HepG2 (cell line): ENCODE measurements at regions not wholly inside any gene's neighbourhood (a gene's known extent, or its start where the extent isn't known, plus 50 kb on each side); places are given as distances from the start of the nearest gene placed in this dataset.

Source experiments
- CBX5 ChIP-seq: sonication (generic); formaldehyde crosslinking; IDR thresholded peaks from 2 replicates; pipeline ENCODE4 v1.4.0; 2020; ENCODE audit warnings: missing genetic modification reagents, borderline replicate concordance
- CREB1 ChIP-seq, 2 experiments: fragments of 450-650 bp in 1 of 2; IDR thresholded peaks; 2 replicates each; pipeline ENCODE4 v1.6.1; 2016 to 2017; ENCODE audit warnings: control low read depth in 1 of 2, mild to moderate bottlenecking in 1 of 2, missing compliant biosample characterization in 1 of 2, missing genetic modification characterization in 1 of 2
- E2F1 ChIP-seq: sonication (generic); formaldehyde crosslinking; IDR thresholded peaks from 2 replicates; pipeline ENCODE4 v1.5.0; 2020; ENCODE audit warnings: missing genetic modification reagents
- HHEX ChIP-seq: IDR thresholded peaks from 2 replicates; pipeline ENCODE4 v1.6.1; 2016; ENCODE audit warnings: control low read depth
- IRF2 ChIP-seq: IDR thresholded peaks from 2 replicates; pipeline ENCODE4 v1.6.1; 2018; ENCODE audit warnings: missing genetic modification reagents, missing compliant biosample characterization
- KLF9 ChIP-seq: IDR thresholded peaks from 2 replicates; pipeline ENCODE4 v1.6.1; 2016; ENCODE audit warnings: low read depth
- RAD21 ChIP-seq: fragments of 450-650 bp; formaldehyde crosslinking; IDR thresholded peaks from 2 replicates; pipeline ENCODE4 v1.5.0; 2020; ENCODE audit warnings: mild to moderate bottlenecking
- SAP130 ChIP-seq: IDR thresholded peaks from 2 replicates; pipeline ENCODE4 v1.6.1; 2016; ENCODE audit warnings: low read depth
- SRSF1 ChIP-seq: fragments of 200-400 bp; formaldehyde crosslinking; optimal IDR thresholded peaks from 2 replicates; pipeline ENCODE3; 2017; ENCODE audit warnings: mild to moderate bottlenecking, low read depth, low read length, moderate library complexity
- TAF15 ChIP-seq: fragments of 200-400 bp; formaldehyde crosslinking; IDR thresholded peaks from one replicate; pipeline ENCODE4 v1.6.1; 2018; ENCODE audit warnings: mild to moderate bottlenecking, low read depth, low read length; ENCODE audit not compliant: poor library complexity, severe bottlenecking
- YEATS4 ChIP-seq: sonication (generic); formaldehyde crosslinking; IDR thresholded peaks from 2 replicates; pipeline ENCODE4 v1.4.0; 2020; ENCODE audit warnings: missing genetic modification reagents, borderline replicate concordance
- ZBTB33 ChIP-seq: sonication (generic); formaldehyde crosslinking; IDR thresholded peaks from 2 replicates; pipeline ENCODE4 v1.4.0; 2020; ENCODE audit warnings: missing genetic modification reagents
- ZFP91 ChIP-seq: sonication (generic); formaldehyde crosslinking; IDR thresholded peaks from 2 replicates; pipeline ENCODE4 v1.9.0; 2022; ENCODE audit warnings: missing genetic modification reagents, mild to moderate bottlenecking, borderline replicate concordance
- ZIK1 ChIP-seq: sonication (generic); formaldehyde crosslinking; IDR thresholded peaks from 2 replicates; pipeline ENCODE4 v1.5.0; 2020; ENCODE audit warnings: mild to moderate bottlenecking, low read depth, missing genetic modification reagents, borderline replicate concordance
- ZKSCAN5 ChIP-seq: sonication (generic); formaldehyde crosslinking; IDR thresholded peaks from 2 replicates; pipeline ENCODE4 v1.5.1; 2020; ENCODE audit warnings: mild to moderate bottlenecking, missing genetic modification reagents
- ZNF674 ChIP-seq: sonication (generic); formaldehyde crosslinking; IDR thresholded peaks from 2 replicates; pipeline ENCODE4 v1.5.0; 2020; ENCODE audit warnings: low read depth, mild to moderate bottlenecking, missing genetic modification reagents
- ZNF747 ChIP-seq: sonication (generic); formaldehyde crosslinking; IDR thresholded peaks from 2 replicates; pipeline ENCODE4 v1.8.1; 2023; ENCODE audit warnings: missing genetic modification reagents, mild to moderate bottlenecking, borderline replicate concordance
- ZNF761 ChIP-seq: sonication (generic); formaldehyde crosslinking; conservative IDR thresholded peaks from 2 replicates; pipeline ENCODE4 v1.4.0; 2020; ENCODE audit warnings: mild to moderate bottlenecking, missing genetic modification reagents
- ZNF83 ChIP-seq: sonication (generic); formaldehyde crosslinking; IDR thresholded peaks from 2 replicates; pipeline ENCODE4 v1.4.0; 2020; ENCODE audit warnings: missing genetic modification reagents, mild to moderate bottlenecking, borderline replicate concordance
- TF ChIP-seq, protein P1 (sequence below): sonication (generic); formaldehyde crosslinking; IDR thresholded peaks from 2 replicates; pipeline ENCODE4 v1.4.0; 2020; ENCODE audit warnings: missing genetic modification reagents, borderline replicate concordance

GRCh38 chr2:238784671-238785527 lies 63.0 kb upstream of the TWIST2 start (continued):
- TF ChIP-seq, protein P1, sequence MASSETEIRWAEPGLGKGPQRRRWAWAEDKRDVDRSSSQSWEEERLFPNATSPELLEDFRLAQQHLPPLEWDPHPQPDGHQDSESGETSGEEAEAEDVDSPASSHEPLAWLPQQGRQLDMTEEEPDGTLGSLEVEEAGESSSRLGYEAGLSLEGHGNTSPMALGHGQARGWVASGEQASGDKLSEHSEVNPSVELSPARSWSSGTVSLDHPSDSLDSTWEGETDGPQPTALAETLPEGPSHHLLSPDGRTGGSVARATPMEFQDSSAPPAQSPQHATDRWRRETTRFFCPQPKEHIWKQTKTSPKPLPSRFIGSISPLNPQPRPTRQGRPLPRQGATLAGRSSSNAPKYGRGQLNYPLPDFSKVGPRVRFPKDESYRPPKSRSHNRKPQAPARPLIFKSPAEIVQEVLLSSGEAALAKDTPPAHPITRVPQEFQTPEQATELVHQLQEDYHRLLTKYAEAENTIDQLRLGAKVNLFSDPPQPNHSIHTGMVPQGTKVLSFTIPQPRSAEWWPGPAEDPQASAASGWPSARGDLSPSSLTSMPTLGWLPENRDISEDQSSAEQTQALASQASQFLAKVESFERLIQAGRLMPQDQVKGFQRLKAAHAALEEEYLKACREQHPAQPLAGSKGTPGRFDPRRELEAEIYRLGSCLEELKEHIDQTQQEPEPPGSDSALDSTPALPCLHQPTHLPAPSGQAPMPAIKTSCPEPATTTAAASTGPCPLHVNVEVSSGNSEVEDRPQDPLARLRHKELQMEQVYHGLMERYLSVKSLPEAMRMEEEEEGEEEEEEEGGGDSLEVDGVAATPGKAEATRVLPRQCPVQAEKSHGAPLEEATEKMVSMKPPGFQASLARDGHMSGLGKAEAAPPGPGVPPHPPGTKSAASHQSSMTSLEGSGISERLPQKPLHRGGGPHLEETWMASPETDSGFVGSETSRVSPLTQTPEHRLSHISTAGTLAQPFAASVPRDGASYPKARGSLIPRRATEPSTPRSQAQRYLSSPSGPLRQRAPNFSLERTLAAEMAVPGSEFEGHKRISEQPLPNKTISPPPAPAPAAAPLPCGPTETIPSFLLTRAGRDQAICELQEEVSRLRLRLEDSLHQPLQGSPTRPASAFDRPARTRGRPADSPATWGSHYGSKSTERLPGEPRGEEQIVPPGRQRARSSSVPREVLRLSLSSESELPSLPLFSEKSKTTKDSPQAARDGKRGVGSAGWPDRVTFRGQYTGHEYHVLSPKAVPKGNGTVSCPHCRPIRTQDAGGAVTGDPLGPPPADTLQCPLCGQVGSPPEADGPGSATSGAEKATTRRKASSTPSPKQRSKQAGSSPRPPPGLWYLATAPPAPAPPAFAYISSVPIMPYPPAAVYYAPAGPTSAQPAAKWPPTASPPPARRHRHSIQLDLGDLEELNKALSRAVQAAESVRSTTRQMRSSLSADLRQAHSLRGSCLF (CRISPR knock-in tag), result no peak
- peak; percentile 78 for TF ChIP-seq RAD21 (CRISPR knock-in tag)
- TF ChIP-seq ZFP91, result no peak
- no peak; the same call in 1 of the 2 replicates for TF ChIP-seq ZBTB33 (CRISPR knock-in tag)
- TF ChIP-seq IRF2 (CRISPR knock-in tag), result 0 out of 2 replicates have a peak, but pooled peaks have one; percentile 17
- TF ChIP-seq ZNF761 (CRISPR knock-in tag), result no peak
- TF ChIP-seq ZNF747 (CRISPR knock-in tag), result no peak
- TF ChIP-seq CREB1 (IDR thresholded peaks at IDR 0.05), result no peak
- no peak for TF ChIP-seq CREB1 (CRISPR knock-in tag; IDR thresholded peaks at IDR 0.05)
- TF ChIP-seq SRSF1, result no peak
- no peak for TF ChIP-seq ZKSCAN5 (CRISPR knock-in tag)
- no peak for TF ChIP-seq KLF9 (CRISPR knock-in tag)
- no peak for TF ChIP-seq HHEX (CRISPR knock-in tag)
- TF ChIP-seq E2F1, result no peak
- TF ChIP-seq ZNF83 (CRISPR knock-in tag), result no peak
- no peak for TF ChIP-seq YEATS4 (CRISPR knock-in tag)
- TF ChIP-seq ZNF674 (CRISPR knock-in tag), result no peak
- TF ChIP-seq CBX5 (CRISPR knock-in tag), result peak; percentile 42; the same call in 1 of the 2 replicates
- no peak for TF ChIP-seq TAF15
- TF ChIP-seq SAP130 (CRISPR knock-in tag), result no peak
- no peak for TF ChIP-seq ZIK1 (CRISPR knock-in tag)
